ENCODE measurements at regions not wholly inside any gene's neighbourhood (a gene's known extent, or its start where the extent isn't known, plus 50 kb on each side); places are given as distances from the start of the nearest gene placed in this dataset.

GRCh38 chr16:54846766-54847165 lies 83.9 kb upstream of the IRX5 start:
- no peak overlapping the region for H3K4me3 ChIP-seq (ENCODE audit: low read depth, low read length)
- no peaks in the 10 kb centered on the region for H3K4me1 ChIP-seq (ENCODE audit: control insufficient read depth, insufficient read depth, low read length, unreplicated experiment)
- no peak overlapping the region for H3K27ac ChIP-seq (ENCODE audit: low read depth, low read length)
- no peaks in the 10 kb centered on the region for H3K36me3 ChIP-seq (ENCODE audit: insufficient read depth, low read length)
- no peak overlapping the region for H2AFZ ChIP-seq (ENCODE audit: low read length, unreplicated experiment)
- H3K27me3 ChIP-seq (ENCODE audit: insufficient read depth, low read length): no peaks in the 10 kb centered on the region
- no peaks in the 10 kb centered on the region for H3K79me2 ChIP-seq (ENCODE audit: control insufficient read depth, insufficient read depth, low read length, unreplicated experiment)

- no peaks in the 10 kb centered on the region for H3K4me1 ChIP-seq (ENCODE audit: control insufficient read depth, insufficient read depth, low read length, unreplicated experiment)
- no peaks in the 10 kb centered on the region for H3K36me3 ChIP-seq (ENCODE audit: insufficient read depth, low read length)
- no peak overlapping the region for H3K4me3 ChIP-seq (ENCODE audit: low read depth, low read length)
- peaks cover 16% of the 10 kb centered on the region; the same call in 1 of the 2 replicates for H3K27me3 ChIP-seq (ENCODE audit: insufficient read depth, low read length)
- no peak overlapping the region for H2AFZ ChIP-seq (ENCODE audit: low read length, unreplicated experiment)
- H3K79me2 ChIP-seq (ENCODE audit: control insufficient read depth, insufficient read depth, low read length, unreplicated experiment): no peaks in the 10 kb centered on the region
- H3K27ac ChIP-seq (ENCODE audit: low read depth, low read length): no peak overlapping the region
These were observed 87.3 kb upstream of the IRX5 start for GRCh38 chr16:54843424-54843750.

- Histone ChIP-seq H3K79me2 (ENCODE audit: control insufficient read depth, insufficient read depth, low read length, unreplicated experiment) (no peaks in the 10 kb centered on the region), H3K4me1 (ENCODE audit: control insufficient read depth, insufficient read depth, low read length, unreplicated experiment) (no peaks in the 10 kb centered on the region), H3K27me3 (ENCODE audit: insufficient read depth, low read length) (peaks cover 21% of the 10 kb centered on the region; the same call in 1 of the 2 replicates), H3K36me3 (ENCODE audit: insufficient read depth, low read length) (no peaks in the 10 kb centered on the region), H2AFZ (ENCODE audit: low read length, unreplicated experiment) (no peak overlapping the region), H3K27ac (ENCODE audit: low read depth, low read length) (no peak overlapping the region), H3K4me3 (ENCODE audit: low read depth, low read length) (no peak overlapping the region)
These were observed 87.8 kb upstream of the IRX5 start for GRCh38 chr16:54842743-54843423.

DNA sequence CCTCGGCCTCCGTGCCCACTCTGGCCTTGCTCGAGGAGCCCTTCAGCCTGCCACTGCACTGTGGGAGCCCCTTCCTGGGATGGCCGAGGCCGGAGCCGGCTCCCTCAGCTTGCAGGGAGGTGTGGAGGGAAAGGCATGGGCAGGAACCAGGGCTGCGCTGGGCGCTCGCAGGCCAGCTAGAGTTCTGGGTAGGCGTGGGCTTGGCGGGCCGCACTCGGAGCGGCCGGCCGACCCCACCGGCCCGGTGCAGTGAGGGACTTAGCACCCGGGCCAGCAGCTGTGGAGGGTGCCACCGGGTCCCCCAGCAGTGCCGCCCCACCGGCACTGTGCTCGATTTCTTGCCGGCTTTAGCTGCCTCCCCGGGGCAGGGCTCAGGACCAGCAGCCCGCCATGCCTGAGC lies 101.0 kb upstream of the IRX5 start:
- no peak overlapping the region for H2AFZ ChIP-seq (ENCODE audit: low read length, unreplicated experiment)

DNA sequence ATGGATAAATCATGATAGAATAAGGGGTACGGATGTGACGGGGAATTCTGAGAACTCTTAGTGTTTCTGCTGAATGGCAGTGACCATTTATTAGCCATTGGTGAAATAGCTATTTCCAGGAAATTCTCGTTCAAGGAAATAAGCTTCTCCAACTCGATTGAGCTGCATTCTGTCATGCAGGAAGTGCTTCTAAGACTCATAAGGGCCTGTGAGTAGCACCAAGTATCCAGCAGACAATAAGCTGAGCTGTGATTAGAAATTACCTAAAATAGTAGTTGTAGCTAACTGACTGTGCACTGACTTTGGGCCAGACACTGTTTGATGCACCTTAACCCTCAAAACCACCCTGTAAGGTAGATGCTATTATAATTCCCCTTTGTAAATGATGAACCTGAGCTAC lies 107.8 kb upstream of the IRX5 start:
- H3K79me2 ChIP-seq (ENCODE audit: control insufficient read depth, insufficient read depth, low read length, unreplicated experiment): no peaks in the 10 kb centered on the region
- H3K4me3 ChIP-seq (ENCODE audit: low read depth, low read length): no peak overlapping the region
- no peak overlapping the region for H2AFZ ChIP-seq (ENCODE audit: low read length, unreplicated experiment)
- H3K27ac ChIP-seq (ENCODE audit: low read depth, low read length): no peak overlapping the region
- peaks cover 7% of the 10 kb centered on the region; the same call in 1 of the 2 replicates for H3K27me3 ChIP-seq (ENCODE audit: insufficient read depth, low read length)
- no peaks in the 10 kb centered on the region for H3K36me3 ChIP-seq (ENCODE audit: insufficient read depth, low read length)
- no peaks in the 10 kb centered on the region for H3K4me1 ChIP-seq (ENCODE audit: control insufficient read depth, insufficient read depth, low read length, unreplicated experiment)

More for the DNA sequence above, 101.0 kb upstream of the IRX5 start:
- peaks cover 7% of the 10 kb centered on the region; the same call in 1 of the 2 replicates for H3K27me3 ChIP-seq (ENCODE audit: insufficient read depth, low read length)
- no peak overlapping the region for H3K27ac ChIP-seq (ENCODE audit: low read depth, low read length)
- H3K36me3 ChIP-seq (ENCODE audit: insufficient read depth, low read length): no peaks in the 10 kb centered on the region
- no peak overlapping the region for H3K4me3 ChIP-seq (ENCODE audit: low read depth, low read length)
- H3K4me1 ChIP-seq (ENCODE audit: control insufficient read depth, insufficient read depth, low read length, unreplicated experiment): no peaks in the 10 kb centered on the region
- no peaks in the 10 kb centered on the region for H3K79me2 ChIP-seq (ENCODE audit: control insufficient read depth, insufficient read depth, low read length, unreplicated experiment)

DNA sequence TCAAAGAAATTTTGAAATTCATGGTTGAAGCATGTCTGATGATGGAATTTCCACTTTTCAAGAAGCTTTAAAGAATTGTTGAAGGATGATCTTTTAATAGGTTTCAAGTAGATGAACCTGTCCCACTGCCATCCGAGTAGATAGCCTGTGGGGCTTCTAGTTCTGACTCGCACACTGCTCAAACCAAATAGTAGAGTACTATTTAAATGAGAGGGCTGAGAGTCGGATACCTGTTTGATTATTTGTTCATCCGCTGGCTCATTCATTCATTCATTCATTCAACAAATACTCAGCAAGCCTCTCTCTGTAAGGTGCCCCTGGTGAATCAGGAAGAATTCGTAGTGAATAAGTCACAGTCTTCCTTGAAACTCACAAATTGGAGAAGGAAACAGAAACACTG lies 108.2 kb upstream of the IRX5 start:
- Histone ChIP-seq H3K27me3 (ENCODE audit: insufficient read depth, low read length) (peaks cover 7% of the 10 kb centered on the region; the same call in 1 of the 2 replicates), H3K36me3 (ENCODE audit: insufficient read depth, low read length) (no peaks in the 10 kb centered on the region), H3K4me3 (ENCODE audit: low read depth, low read length) (no peak overlapping the region), H3K4me1 (ENCODE audit: control insufficient read depth, insufficient read depth, low read length, unreplicated experiment) (no peaks in the 10 kb centered on the region), H3K27ac (ENCODE audit: low read depth, low read length) (no peak overlapping the region), H2AFZ (ENCODE audit: low read length, unreplicated experiment) (no peak overlapping the region), H3K79me2 (ENCODE audit: control insufficient read depth, insufficient read depth, low read length, unreplicated experiment) (no peaks in the 10 kb centered on the region)

GRCh38 chr16:54821731-54822130 lies 108.9 kb upstream of the IRX5 start:
- no peak overlapping the region for H2AFZ ChIP-seq (ENCODE audit: low read length, unreplicated experiment)
- H3K27me3 ChIP-seq (ENCODE audit: insufficient read depth, low read length): no peaks in the 10 kb centered on the region; the same call in 1 of the 2 replicates
- no peak overlapping the region for H3K27ac ChIP-seq (ENCODE audit: low read depth, low read length)
- H3K4me3 ChIP-seq (ENCODE audit: low read depth, low read length): no peak overlapping the region
- no peaks in the 10 kb centered on the region for H3K79me2 ChIP-seq (ENCODE audit: control insufficient read depth, insufficient read depth, low read length, unreplicated experiment)
- H3K36me3 ChIP-seq (ENCODE audit: insufficient read depth, low read length): no peaks in the 10 kb centered on the region
- no peaks in the 10 kb centered on the region for H3K4me1 ChIP-seq (ENCODE audit: control insufficient read depth, insufficient read depth, low read length, unreplicated experiment)

GRCh38 chr16:54817940-54818574 lies 112.6 kb upstream of the IRX5 start:
- Histone ChIP-seq H2AFZ (ENCODE audit: low read length, unreplicated experiment) (no peak overlapping the region), H3K36me3 (ENCODE audit: insufficient read depth, low read length) (no peaks in the 10 kb centered on the region), H3K4me1 (ENCODE audit: control insufficient read depth, insufficient read depth, low read length, unreplicated experiment) (no peaks in the 10 kb centered on the region), H3K27me3 (ENCODE audit: insufficient read depth, low read length) (peaks cover 5% of the 10 kb centered on the region; the same call in 1 of the 2 replicates), H3K27ac (ENCODE audit: low read depth, low read length) (no peak overlapping the region), H3K79me2 (ENCODE audit: control insufficient read depth, insufficient read depth, low read length, unreplicated experiment) (no peaks in the 10 kb centered on the region), H3K4me3 (ENCODE audit: low read depth, low read length) (no peak overlapping the region)

DNA sequence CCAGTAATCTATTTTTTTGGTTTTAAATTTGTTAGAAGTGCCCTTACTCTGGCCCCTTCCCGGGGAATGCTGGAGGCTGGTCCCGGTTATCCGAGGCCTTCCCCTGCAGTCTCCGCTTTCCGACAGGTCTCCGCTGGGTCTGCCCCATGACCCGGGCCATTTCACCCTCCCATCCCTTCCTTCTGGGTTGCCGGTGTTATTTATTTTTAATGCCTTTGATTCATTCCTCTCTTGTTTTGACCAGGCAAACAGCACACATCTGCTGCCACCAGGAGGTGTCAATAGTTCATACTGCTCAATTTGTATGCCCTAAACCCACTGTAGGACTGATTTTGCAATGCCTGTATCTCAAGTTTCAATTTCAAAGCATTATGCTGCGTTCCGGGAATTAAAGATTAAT lies 113.2 kb upstream of the IRX5 start:
- Histone ChIP-seq H2AFZ (ENCODE audit: low read length, unreplicated experiment) (no peak overlapping the region), H3K4me3 (ENCODE audit: low read depth, low read length) (no peak overlapping the region), H3K27me3 (ENCODE audit: insufficient read depth, low read length) (peaks cover 10% of the 10 kb centered on the region; the same call in 1 of the 2 replicates), H3K36me3 (ENCODE audit: insufficient read depth, low read length) (no peaks in the 10 kb centered on the region), H3K27ac (ENCODE audit: low read depth, low read length) (no peak overlapping the region), H3K79me2 (ENCODE audit: control insufficient read depth, insufficient read depth, low read length, unreplicated experiment) (no peaks in the 10 kb centered on the region), H3K4me1 (ENCODE audit: control insufficient read depth, insufficient read depth, low read length, unreplicated experiment) (no peaks in the 10 kb centered on the region)

- Histone ChIP-seq H3K4me3 (ENCODE audit: low read depth, low read length) (no peak overlapping the region), H3K79me2 (ENCODE audit: control insufficient read depth, insufficient read depth, low read length, unreplicated experiment) (no peaks in the 10 kb centered on the region), H2AFZ (ENCODE audit: low read length, unreplicated experiment) (no peak overlapping the region), H3K27me3 (ENCODE audit: insufficient read depth, low read length) (peaks cover 19% of the 10 kb centered on the region; the same call in 1 of the 2 replicates), H3K4me1 (ENCODE audit: control insufficient read depth, insufficient read depth, low read length, unreplicated experiment) (no peaks in the 10 kb centered on the region), H3K36me3 (ENCODE audit: insufficient read depth, low read length) (no peaks in the 10 kb centered on the region), H3K27ac (ENCODE audit: low read depth, low read length) (no peak overlapping the region)
These were observed 114.2 kb upstream of the IRX5 start for GRCh38 chr16:54816471-54816870.

GRCh38 chr16:54815177-54815576 lies 115.5 kb upstream of the IRX5 start:
- peaks cover 23% of the 10 kb centered on the region; the same call in 1 of the 2 replicates for H3K27me3 ChIP-seq (ENCODE audit: insufficient read depth, low read length)
- no peaks in the 10 kb centered on the region for H3K36me3 ChIP-seq (ENCODE audit: insufficient read depth, low read length)
- H2AFZ ChIP-seq (ENCODE audit: low read length, unreplicated experiment): no peak overlapping the region
- no peaks in the 10 kb centered on the region for H3K79me2 ChIP-seq (ENCODE audit: control insufficient read depth, insufficient read depth, low read length, unreplicated experiment)
- H3K27ac ChIP-seq (ENCODE audit: low read depth, low read length): no peak overlapping the region
- H3K4me1 ChIP-seq (ENCODE audit: control insufficient read depth, insufficient read depth, low read length, unreplicated experiment): no peaks in the 10 kb centered on the region
- no peak overlapping the region for H3K4me3 ChIP-seq (ENCODE audit: low read depth, low read length)
